ENCODE measurements at regions not wholly inside any gene's neighbourhood (a gene's known extent, or its start where the extent isn't known, plus 50 kb on each side); places are given as distances from the start of the nearest gene placed in this dataset.
A peak's percentile ranks its signal among the peaks of the same experiment; 100 is the strongest.
"Not testable (repeated sequence)": the region's sequence is repeated elsewhere in the genome, so short reads cannot be mapped to it uniquely, and the experiment has no call there.

DNA sequence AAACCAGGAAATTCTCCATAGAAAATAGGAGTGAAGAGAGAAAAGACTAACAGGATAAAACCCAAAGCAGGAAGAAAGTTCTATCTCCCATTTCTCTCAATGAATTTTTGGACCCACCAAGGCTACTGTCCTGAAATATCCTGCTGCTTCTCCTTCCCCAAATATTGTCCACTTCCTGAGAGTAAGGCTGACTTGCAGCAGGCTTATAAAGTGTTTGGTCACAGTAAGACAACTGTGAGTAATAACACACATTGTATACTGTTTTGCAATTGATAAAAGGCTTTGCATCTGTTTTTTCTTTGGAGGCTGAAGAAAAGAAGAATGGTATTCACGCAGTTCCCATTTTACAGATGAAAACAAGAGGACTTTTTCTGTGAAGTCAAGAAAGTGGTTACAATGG is 52.8 kb downstream of the FOXD4L6 start:
- in situ Hi-C loops (cut with HindIII; ENCODE audit: low pct_ligation_motif_present, low pct_unique_long_range_greater_than_20kb, low sequenced_read_pairs); DNase-seq: not testable (repeated sequence)

DNA sequence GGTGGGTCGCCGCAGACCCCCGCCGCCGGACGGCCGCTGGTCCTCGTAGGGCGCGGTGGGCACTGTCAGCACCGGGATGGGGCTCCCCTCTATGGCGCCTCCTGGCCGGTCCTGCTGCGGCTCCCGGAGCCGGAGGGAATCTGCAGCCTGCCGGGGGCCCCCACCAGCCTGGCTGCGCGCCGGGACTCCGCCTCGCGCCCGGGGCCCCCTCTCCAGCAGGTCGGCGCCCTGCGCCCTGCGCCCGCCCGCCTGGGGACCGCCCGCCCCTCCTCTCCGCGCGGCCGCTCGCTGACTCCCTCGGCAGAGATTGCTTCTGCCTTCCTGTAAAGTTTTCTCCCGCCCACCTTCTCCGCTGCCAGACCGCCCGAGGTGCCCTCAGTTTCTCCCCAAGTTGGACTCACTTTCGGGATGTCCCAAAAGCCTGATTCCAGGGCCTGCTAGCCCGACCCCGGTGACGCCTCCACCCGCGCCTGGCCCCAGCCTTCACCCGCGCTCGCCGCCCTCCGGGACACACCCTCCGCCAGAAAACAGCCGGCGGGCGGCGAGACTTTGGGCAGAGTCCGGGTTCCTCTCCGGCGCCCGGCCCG is 54.0 kb downstream of the FOXD4L6 start:
- DNase-seq: peak; percentile 31
- in situ Hi-C loops (cut with HindIII; ENCODE audit: low pct_ligation_motif_present, low pct_unique_long_range_greater_than_20kb, low sequenced_read_pairs): not testable (repeated sequence)

DNA sequence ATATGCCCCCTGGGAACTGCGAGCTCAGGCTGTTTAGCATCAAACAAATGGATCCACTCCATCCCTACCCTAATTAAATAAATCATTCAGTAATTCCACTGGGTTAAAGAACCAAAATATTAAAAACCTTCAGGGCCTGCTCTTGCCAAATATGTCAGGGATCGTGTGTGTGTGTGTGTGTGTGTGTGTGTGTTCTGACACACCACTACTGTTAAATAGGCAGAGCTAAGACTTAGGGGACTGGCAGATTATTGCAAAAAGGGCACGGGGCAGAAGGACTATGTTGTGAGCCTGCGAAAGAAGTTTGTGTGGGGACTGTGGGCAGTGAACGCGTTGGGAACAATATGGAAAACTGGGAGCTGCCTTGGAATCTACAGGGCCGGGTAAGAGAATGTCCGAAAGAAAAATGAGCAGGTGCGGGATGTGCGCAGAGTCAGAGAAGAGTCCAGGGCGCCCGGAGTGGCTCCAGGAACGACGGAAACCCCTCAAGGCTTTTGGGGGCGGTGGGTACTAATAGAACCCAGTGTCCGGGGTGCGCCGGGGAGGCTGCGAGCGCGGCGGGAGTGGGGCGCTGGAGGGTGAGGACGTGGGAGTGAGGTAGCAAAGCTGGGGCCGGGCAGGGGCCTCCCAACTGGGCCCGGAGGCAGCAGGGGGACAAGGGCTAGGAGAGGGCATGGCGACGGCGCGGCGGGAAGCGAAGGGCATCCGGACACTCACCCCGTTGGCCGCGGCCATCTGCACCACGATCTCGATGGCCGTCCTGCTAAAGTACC is 54.8 kb downstream of the FOXD4L6 start:
- DNase-seq; in situ Hi-C loops (cut with HindIII; ENCODE audit: low pct_ligation_motif_present, low pct_unique_long_range_greater_than_20kb, low sequenced_read_pairs): not testable (repeated sequence)

DNA sequence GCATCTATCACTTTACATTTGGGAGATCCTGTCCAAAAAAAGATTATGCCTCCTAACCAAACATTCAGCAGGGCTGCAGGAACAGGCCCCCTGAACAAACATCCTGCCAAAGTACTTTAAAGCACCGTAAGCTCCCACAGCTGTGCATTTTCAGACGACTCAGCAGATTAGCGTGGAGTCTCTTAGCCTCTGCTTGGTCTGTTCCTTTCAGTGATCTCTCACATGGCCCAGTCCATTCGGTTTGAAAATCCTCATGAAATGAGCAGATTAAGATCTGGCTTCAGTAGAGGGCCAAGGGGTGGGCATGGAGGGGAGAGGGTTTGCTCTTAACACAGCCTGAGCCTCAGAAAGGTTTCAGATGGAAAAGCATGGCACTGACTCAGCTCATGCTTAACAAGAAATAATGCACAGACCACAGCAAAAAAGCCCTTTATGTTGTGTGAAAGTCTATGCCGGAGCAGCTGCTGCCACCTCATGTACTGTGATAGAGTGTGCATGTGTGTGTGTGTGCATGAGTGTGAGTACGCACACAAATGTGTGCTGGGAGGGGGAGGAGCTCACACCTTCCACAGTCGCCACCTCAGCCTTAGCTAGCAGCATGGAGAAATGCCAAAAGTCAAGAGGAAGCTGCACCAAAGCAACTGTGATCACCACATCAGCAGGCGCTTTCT is 64.2 kb downstream of the FOXD4L6 start:
- in situ Hi-C loops (cut with HindIII; ENCODE audit: low pct_ligation_motif_present, low pct_unique_long_range_greater_than_20kb, low sequenced_read_pairs); DNase-seq: not testable (repeated sequence)

DNA sequence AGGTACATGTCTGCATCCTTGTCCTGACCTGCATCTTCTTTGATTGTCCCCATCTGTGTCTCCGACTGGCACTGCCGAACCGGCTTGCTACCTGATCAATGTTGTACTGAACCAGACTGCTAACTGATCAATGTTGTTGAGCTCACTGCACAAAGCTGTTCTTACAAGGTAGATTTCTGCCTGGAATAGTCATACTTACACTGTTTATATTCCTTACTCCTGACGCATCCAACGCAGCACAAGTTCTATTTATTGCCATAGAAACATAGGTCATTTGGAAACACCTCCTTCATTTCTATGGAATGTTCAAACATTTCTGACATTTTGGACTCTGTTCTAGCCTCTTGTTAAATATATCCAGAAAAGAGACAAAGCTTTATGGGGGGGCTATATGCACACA is 65.2 kb downstream of the FOXD4L6 start:
- in situ Hi-C loops (cut with HindIII; ENCODE audit: low pct_ligation_motif_present, low pct_unique_long_range_greater_than_20kb, low sequenced_read_pairs); DNase-seq: not testable (repeated sequence)

DNA sequence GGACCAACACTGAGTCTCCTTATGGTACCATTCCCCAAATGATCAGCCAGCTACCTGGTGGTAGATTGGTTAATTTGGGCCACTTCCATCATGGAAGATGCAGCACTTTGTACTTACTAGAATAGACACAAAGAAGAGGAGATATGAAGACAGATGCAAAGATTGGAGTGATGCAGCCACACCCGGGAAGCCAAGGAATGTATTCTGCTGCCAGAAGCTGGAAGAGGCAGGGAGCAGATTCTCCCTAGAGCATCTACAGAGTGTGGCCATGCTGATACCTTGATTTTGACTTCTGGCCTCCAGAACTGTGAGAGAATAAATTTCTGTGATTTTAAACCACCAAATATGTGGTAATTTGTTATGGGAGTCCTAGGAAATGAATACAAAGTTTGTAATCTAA is 68.9 kb downstream of the FOXD4L6 start:
- not testable (repeated sequence) for DNase-seq

DNA sequence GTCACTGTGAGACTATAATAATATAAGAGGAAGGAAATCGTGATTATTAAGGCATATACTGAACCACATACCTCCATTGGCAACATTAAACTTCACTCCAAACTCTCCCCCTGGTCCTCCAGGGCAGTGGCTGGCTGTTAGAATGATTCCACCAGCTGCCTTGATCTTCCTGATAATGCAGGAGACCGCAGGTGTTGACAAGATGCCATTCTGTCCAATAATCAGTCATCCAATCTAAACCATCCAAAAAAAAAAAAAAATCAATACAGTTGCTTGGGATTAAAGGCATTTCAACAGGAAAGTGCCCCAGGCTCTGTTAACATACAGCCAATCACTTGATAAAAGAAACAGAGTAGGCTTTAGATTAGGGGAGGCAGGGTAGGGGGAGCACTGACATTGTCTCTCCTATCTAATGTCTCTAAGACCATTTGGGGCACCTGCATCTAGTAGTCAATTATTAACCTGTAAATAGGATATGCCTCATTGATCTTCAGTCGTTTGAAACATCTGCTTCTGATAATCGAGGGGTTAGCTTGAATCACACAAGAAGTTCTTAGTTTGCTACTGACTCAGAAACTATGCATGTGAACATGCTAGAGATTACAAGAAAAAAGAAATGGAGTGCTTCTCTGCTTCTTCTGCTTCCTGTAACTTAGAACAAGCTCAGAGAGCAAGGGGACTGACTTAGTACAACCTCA is 74.7 kb downstream of the FOXD4L6 start:
- DNase-seq: peak; percentile 70
- in situ Hi-C loops (cut with HindIII; ENCODE audit: low pct_ligation_motif_present, low pct_unique_long_range_greater_than_20kb, low sequenced_read_pairs): not testable (repeated sequence)

More for the DNA sequence above, 68.9 kb downstream of the FOXD4L6 start:
- in situ Hi-C loops (cut with HindIII; ENCODE audit: low pct_ligation_motif_present, low pct_unique_long_range_greater_than_20kb, low sequenced_read_pairs): not testable (repeated sequence)

DNA sequence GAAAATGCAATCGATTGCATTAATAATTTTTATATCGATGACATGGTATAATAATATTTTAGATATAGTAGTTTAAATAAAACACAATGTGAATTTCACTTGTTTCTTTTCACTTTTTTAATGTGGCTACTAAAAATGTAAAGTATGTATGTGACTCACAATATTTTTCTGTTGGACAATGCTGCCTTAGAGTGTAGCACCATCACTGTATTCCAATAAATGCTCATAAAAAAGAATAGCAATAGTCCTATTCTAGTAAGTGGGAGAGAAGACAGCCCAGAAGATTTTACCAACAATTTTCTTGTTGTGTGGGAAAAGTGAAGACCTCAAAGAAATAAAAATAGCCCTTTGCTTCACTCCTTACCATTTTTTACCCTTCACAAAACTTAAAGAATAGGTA is 79.8 kb downstream of the FOXD4L6 start:
- DNase-seq; in situ Hi-C loops (cut with HindIII; ENCODE audit: low pct_ligation_motif_present, low pct_unique_long_range_greater_than_20kb, low sequenced_read_pairs): not testable (repeated sequence)

DNA sequence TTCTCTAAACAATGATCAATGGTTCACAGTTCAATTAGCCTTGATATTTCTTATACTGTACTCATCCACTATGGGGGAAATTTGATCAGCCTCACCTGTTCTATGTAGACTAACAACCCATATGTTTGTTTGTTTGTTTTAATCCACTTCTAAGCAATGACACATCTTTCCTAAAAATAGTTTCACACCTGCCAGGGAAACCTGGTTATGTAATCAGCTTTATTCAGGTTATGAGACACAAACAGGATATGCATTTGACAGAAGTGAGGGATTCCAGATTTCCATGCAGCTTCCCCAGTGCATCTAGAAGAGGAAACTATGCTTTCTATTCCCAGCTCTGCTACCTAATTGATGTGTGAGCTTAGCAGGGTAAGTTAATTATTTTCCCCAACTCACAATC is 80.7 kb downstream of the FOXD4L6 start:
- in situ Hi-C loops (cut with HindIII; ENCODE audit: low pct_ligation_motif_present, low pct_unique_long_range_greater_than_20kb, low sequenced_read_pairs): not testable (repeated sequence)

DNA sequence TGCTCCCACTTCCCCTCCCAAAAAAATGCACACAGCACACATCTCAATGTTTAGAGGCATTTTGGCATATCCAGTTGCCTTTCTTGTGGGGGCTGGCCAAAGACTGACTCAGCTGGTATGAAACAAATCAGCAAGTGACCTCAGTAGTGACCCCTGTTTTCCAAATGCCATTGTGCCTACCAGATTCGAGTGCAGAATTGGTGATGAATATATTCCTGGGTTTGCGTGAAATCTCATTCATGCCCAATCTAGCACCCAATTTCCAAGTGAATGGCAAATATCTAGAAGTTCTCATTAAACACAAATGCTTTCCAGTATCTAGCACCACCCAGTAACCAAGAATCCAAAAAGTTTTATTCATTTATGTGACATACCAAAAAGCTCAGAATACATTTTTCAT is 83.6 kb downstream of the FOXD4L6 start:
- DNase-seq; in situ Hi-C loops (cut with HindIII; ENCODE audit: low pct_ligation_motif_present, low pct_unique_long_range_greater_than_20kb, low sequenced_read_pairs): not testable (repeated sequence)

More for the DNA sequence above, 80.7 kb downstream of the FOXD4L6 start:
- DNase-seq: not testable (repeated sequence)

DNA sequence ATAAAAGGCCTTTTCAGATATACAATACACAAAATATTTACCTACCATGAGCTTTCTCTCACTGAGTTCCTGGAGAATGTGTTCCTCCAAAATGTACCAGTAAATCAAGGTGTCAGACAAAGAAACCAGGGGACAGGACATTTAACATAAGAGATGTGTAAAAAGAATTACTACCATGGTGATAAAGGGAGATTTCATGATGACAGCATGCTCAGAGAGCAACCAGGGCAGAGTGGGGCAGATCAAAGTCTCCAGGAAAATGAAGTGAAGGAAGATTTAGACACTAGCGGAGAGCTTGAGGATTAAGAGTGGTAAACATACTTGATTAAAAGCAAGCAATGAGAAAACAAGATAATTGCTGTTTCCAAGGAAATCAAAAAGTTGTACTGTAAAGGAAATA is 85.0 kb downstream of the FOXD4L6 start:
- in situ Hi-C loops (cut with HindIII; ENCODE audit: low pct_ligation_motif_present, low pct_unique_long_range_greater_than_20kb, low sequenced_read_pairs); DNase-seq: not testable (repeated sequence)

DNA sequence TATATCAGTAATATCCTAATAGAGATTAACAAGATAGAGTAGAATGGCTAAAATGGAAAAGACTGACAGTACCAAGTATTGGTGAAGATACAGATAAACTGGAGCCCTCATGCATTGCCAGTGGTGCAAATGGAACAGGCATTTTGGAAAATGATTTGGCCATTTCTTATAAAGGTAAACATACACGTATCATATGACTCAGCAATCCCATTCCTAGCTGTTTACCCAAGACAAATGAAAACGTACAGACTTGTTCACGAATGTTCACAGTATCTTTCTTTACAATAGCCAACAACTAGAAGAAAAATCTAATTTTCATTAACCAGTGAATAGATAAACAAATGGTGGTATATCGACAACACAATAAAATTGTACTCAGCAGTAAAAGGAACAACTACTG is 86.4 kb downstream of the FOXD4L6 start:
- in situ Hi-C loops (cut with HindIII; ENCODE audit: low pct_ligation_motif_present, low pct_unique_long_range_greater_than_20kb, low sequenced_read_pairs): not testable (repeated sequence)

DNA sequence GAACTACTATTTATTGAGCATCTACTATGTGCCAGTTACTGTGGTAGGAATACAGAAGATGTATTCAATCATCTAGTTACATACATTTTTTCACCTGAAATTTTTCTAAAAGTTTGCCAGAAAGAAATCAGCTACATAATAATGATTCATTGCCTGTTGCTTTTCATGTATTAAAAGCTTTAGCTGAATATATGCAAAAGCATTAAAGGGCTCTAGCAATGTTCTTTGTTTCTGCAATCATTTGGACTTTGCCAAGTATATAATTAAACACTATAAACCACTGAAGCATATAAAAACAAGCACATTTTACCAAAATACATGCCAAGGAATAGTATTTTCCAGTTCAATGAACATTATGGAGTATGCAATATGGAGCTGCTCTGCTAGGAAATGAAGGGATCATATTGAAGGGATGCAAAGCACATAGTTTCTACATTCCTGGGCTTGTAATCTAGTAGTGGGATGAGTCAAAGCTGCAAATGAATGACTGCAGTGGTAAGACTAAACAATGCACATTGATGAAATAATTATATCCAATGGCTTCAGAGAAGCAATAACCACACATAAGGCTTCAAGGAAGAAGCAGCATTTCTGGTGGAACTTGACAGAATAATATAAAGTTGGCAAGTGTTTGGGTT is 87.7 kb downstream of the FOXD4L6 start:
- DNase-seq; in situ Hi-C loops (cut with HindIII; ENCODE audit: low pct_ligation_motif_present, low pct_unique_long_range_greater_than_20kb, low sequenced_read_pairs): not testable (repeated sequence)

More for the DNA sequence above, 86.4 kb downstream of the FOXD4L6 start:
- not testable (repeated sequence) for DNase-seq

DNA sequence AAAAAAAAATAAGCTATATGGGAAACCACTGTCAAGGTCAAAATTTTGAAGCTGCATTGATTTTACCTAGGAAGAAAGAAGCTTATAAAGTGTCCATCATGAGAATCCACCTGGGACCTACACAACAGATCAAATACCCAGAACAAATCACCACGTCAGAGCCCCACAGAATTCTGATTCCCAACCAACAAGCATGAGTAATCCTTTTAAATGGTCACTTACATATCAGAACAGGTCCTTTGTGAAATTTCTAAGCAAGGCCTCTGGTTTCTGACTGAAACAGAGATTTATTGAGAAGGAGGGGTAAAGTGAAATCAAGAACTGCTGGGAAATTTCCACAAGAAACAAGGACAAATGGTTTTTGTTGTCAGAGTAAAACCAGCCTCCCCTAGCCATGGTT is 93.2 kb downstream of the FOXD4L6 start:
- in situ Hi-C loops (cut with HindIII; ENCODE audit: low pct_ligation_motif_present, low pct_unique_long_range_greater_than_20kb, low sequenced_read_pairs); DNase-seq: not testable (repeated sequence)

DNA sequence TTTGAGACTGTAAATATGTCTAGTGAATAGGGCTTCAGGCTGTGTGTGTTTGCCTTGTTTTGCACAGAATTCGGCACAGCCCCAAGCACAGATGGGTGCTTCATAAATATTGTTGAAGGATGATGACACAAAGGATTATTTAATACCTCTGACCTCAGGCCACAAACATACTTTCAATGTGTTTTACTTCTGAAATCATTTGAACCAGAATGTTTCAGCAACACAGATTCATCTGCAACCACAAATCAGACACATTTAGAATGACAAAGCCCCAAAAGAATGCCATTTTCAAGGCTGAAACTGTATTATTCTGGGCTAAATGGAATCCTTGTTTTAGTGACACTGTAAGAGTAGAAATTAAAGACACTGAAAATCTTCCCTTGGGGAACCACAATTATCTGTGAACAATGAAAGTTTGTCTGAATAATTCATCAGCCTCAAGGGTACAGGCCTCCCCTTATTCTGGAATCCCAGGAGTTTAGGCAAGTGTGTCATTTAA is 93.7 kb downstream of the FOXD4L6 start:
- in situ Hi-C loops (cut with HindIII; ENCODE audit: low pct_ligation_motif_present, low pct_unique_long_range_greater_than_20kb, low sequenced_read_pairs); DNase-seq: not testable (repeated sequence)

DNA sequence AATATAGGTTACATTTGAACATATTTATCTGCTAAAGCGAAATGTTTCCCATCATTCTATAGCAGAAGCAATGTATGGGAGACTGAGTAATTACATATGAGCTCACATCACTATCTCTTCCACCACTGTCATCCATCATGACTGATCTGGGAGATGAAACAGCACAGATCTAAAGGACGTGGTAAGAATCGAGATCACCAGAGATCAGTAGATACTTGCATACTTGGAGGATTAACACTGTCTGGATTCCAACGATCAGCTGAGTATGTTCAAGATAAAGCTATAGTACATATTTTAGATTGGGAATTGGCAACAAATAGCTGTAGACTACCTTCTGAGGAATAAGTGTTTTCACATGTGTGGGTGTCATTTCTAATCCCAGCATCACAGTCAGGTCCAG is 94.6 kb downstream of the FOXD4L6 start:
- in situ Hi-C loops (cut with HindIII; ENCODE audit: low pct_ligation_motif_present, low pct_unique_long_range_greater_than_20kb, low sequenced_read_pairs); DNase-seq: not testable (repeated sequence)

DNA sequence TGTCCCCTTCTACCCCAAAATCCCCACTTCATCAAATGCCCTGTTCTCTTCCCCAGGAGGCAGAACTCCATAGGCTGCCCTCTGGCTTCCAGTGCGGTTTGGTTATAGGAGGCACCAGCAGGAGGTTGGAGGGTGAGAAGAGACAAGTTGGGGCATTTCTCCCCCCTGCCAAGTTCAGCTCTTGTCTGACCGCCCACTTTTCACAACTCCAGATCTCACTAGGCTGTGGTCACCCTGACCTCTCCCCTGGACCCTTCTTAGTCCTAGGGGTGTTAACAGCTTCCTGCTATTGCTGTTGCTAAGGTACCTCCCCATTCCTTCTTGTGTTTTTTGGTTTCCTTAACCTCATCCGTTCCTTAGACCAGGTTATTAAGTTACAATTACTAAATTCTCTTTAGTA is 95.1 kb downstream of the FOXD4L6 start:
- in situ Hi-C loops (cut with HindIII; ENCODE audit: low pct_ligation_motif_present, low pct_unique_long_range_greater_than_20kb, low sequenced_read_pairs); DNase-seq: not testable (repeated sequence)
